A673 (cell line): ENCODE measurements at regions not wholly inside any gene's neighbourhood (a gene's known extent, or its start where the extent isn't known, plus 50 kb on each side); places are given as distances from the start of the nearest gene placed in this dataset.

Experiments used
- BruUV-seq: library from RNA; stranded (reverse); fragments of 400-500 nt; replicated peaks from 2 replicates; lab custom pipeline; 2021; lab: Mats Ljungman, UMichigan
- CTCF ChIA-PET: fragments of 300-600 bp; sonication (Branson Sonifier 250); formaldehyde crosslinking; loops from one replicate; lab custom pipeline; 2022; ENCODE audit warnings: antibody characterized with exemption; lab: Charles Lee
- POLR2A ChIA-PET: fragments of 300-600 bp; sonication (Branson Sonifier 250); formaldehyde crosslinking; loops from one replicate; lab custom pipeline; 2022; ENCODE audit warnings: antibody characterized with exemption; ENCODE audit not compliant: low non-redundant PET; lab: Charles Lee
- DNase-seq: peaks from one replicate; pipeline ENCODE4 v3.0.0-alpha.2; 2015; ENCODE audit warnings: low spot score
- H3K27ac ChIP-seq: fragments of 200-600 bp; sonication (generic); 2 replicates; pipeline ENCODE4 v1.5.1; 2016; ENCODE audit warnings: mixed run types, low read depth, mild to moderate bottlenecking, mixed read lengths, antibody characterized with exemption, low read length; ENCODE audit not compliant: poor library complexity, severe bottlenecking
- H3K27me3 ChIP-seq: fragments of 200-600 bp; sonication (generic); replicated peaks from 2 replicates; pipeline ENCODE4 v1.6.1; 2017; ENCODE audit warnings: mixed run types, low read depth, mild to moderate bottlenecking, mixed read lengths, antibody characterized with exemption, low read length; ENCODE audit not compliant: insufficient read depth, poor library complexity
- H3K36me3 ChIP-seq: fragments of 200-600 bp; sonication (generic); 2 replicates; pipeline ENCODE4 v1.6.1; 2016; ENCODE audit warnings: mixed run types, mild to moderate bottlenecking, mixed read lengths, antibody characterized with exemption, low read length; ENCODE audit not compliant: insufficient read depth, poor library complexity, severe bottlenecking
- H3K4me1 ChIP-seq: fragments of 200-600 bp; sonication (generic); 2 replicates; pipeline ENCODE4 v1.6.1; 2017; ENCODE audit warnings: mixed run types, mild to moderate bottlenecking, mixed read lengths, antibody characterized with exemption, low read length; ENCODE audit not compliant: insufficient read depth, poor library complexity, severe bottlenecking
- H3K4me3 ChIP-seq: fragments of 200-600 bp; sonication (generic); 2 replicates; pipeline ENCODE4 v1.5.1; 2016; ENCODE audit warnings: low read depth, mixed run types, mild to moderate bottlenecking, mixed read lengths, low read length; ENCODE audit not compliant: poor library complexity, severe bottlenecking
- H3K9me3 ChIP-seq: fragments of 200-600 bp; sonication (generic); 2 replicates; pipeline ENCODE4 v1.6.1; 2016; ENCODE audit warnings: mixed run types, low read depth, mild to moderate bottlenecking, mixed read lengths, antibody characterized with exemption, low read length; ENCODE audit not compliant: poor library complexity, severe bottlenecking
- CTCF ChIP-seq: fragments of 300-800, 200-600 bp; sonication (generic); conservative IDR thresholded peaks from 2 replicates; pipeline ENCODE4 v1.5.1; 2017; ENCODE audit warnings: low read depth, mild to moderate bottlenecking, antibody characterized with exemption, low read length, moderate library complexity, mixed read lengths
- EZH2 ChIP-seq: fragments of 200-600 bp; sonication (generic); IDR thresholded peaks from 2 replicates; pipeline ENCODE4 v1.6.1; 2017; ENCODE audit warnings: borderline replicate concordance, low read depth, mild to moderate bottlenecking, mixed read lengths, antibody characterized with exemption, low read length; ENCODE audit not compliant: poor library complexity, severe bottlenecking
- intact Hi-C: fragments of 100-400 bp; cut with micrococcal nuclease; formaldehyde crosslinking; loops from one replicate; pipeline ENCODE4 v1.10.0; 2022; ENCODE audit not compliant: unreplicated experiment

DNA sequence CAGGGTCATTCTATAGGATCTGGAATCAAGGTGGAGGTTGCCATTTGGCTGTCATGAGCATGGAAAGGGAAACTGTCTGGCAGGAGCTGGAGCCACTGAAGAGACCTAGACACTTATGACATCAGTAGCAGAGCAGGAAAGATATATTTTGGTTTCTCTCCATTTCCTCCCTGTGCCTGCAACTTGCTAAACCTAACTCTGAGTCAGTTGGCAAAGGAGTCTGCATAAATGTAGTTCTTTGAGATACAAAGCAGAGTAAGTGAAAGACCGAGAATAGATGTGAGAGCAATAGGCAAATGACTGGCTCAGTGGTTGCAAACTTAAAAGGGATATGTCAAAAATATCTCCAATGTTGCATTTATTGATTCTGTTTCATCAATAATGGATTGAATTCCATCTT lies 757.7 kb downstream of the KCNJ3 start:
- H3K9me3 ChIP-seq, result no peaks in the 10 kb centered on the region
- no TSS peak for BruUV-seq
- H3K4me1 ChIP-seq, result no peaks in the 10 kb centered on the region
- CTCF ChIA-PET, result no interaction called here
- POLR2A ChIA-PET, result no interaction called here
- no peaks in the 10 kb centered on the region for H3K27me3 ChIP-seq
- DNase-seq, result no peak
- intact Hi-C loops, result no loop called here
- no peak overlapping the region for H3K4me3 ChIP-seq
- no peaks in the 10 kb centered on the region for H3K36me3 ChIP-seq
- no peak overlapping the region for H3K27ac ChIP-seq
- TF ChIP-seq EZH2 (no peak), CTCF (no peak)

- TF ChIP-seq EZH2 (no peak), CTCF (no peak)
- DNase-seq, result peak; percentile 15
- no peaks in the 10 kb centered on the region for H3K27me3 ChIP-seq
- no TSS peak for BruUV-seq
- H3K4me1 ChIP-seq, result no peaks in the 10 kb centered on the region
- H3K27ac ChIP-seq, result no peak overlapping the region
- CTCF ChIA-PET, result no interaction called here
- no peak overlapping the region for H3K4me3 ChIP-seq
- POLR2A ChIA-PET, result no interaction called here
- H3K36me3 ChIP-seq, result no peaks in the 10 kb centered on the region
- no peaks in the 10 kb centered on the region for H3K9me3 ChIP-seq
- intact Hi-C loops, result no loop called here
Measured at GRCh38 chr2:155442755-155443372, 744.4 kb downstream of the KCNJ3 start.

DNA sequence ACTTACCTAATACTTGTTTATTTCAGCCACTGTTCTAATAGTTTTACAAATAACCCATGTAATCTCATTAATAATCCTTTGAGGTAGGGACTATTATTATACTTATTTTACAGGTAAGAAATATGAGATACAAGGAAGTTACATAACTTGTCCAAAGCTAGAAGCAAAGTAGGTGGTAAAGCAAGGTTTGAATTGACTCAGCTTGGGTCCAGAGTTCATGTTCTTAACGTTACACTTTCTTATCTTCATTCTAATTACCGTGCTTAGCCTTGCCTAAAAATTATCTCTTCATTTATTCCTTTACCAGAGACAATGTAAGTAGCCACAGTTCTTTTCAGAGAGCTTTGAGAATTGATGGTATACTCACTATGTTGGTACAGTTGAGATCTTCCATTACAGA lies 743.6 kb downstream of the KCNJ3 start:
- Histone ChIP-seq H3K9me3 (no peaks in the 10 kb centered on the region), H3K36me3 (no peaks in the 10 kb centered on the region), H3K27me3 (no peaks in the 10 kb centered on the region), H3K4me1 (no peaks in the 10 kb centered on the region), H3K4me3 (no peak overlapping the region), H3K27ac (no peak overlapping the region)
- POLR2A ChIA-PET, result no interaction called here
- intact Hi-C loops, result no loop called here
- CTCF ChIA-PET, result no interaction called here
- no peak for DNase-seq
- BruUV-seq, result no TSS peak
- no peak for TF ChIP-seq CTCF
- no peak for TF ChIP-seq EZH2
